B cell (primary cell): ENCODE measurements at regions not wholly inside any gene's neighbourhood (a gene's known extent, or its start where the extent isn't known, plus 50 kb on each side); places are given as distances from the start of the nearest gene placed in this dataset.

Experiments used
- ATAC-seq: fragments of 200-7000 bp; cut with Tn5 transposase; one replicate; pipeline ENCODE4 v1.10.0; 2021; ENCODE audit warnings: low read depth, mild to moderate bottlenecking, moderate number of reproducible peaks, moderate library complexity
- CTCF ChIA-PET: fragments of 350-600 bp; sonication (Branson Sonifier 250); formaldehyde crosslinking; loops from one replicate; lab custom pipeline; 2021; ENCODE audit warnings: antibody characterized with exemption, inconsistent platforms; lab: Charles Lee
- POLR2A ChIA-PET: fragments of 350-600 bp; sonication (Branson Sonifier 250); formaldehyde crosslinking; loops from one replicate; lab custom pipeline; 2021; ENCODE audit warnings: antibody characterized with exemption; lab: Charles Lee
- DNase-seq: peaks from one replicate; pipeline ENCODE4 v3.0.0; 2013
- H2AFZ ChIP-seq: 2 replicates; pipeline ENCODE4 v1.6.1; 2012; ENCODE audit warnings: mild to moderate bottlenecking, low read depth, low read length; ENCODE audit not compliant: insufficient read depth, poor library complexity, severe bottlenecking
- H3K27ac ChIP-seq, 2 donors: 1 replicate in 1 of 2; 2 replicates in 1 of 2; pipeline ENCODE4 v1.5.1; 2012 to 2013; ENCODE audit warnings: low read length in 2 of 2, mild to moderate bottlenecking in 2 of 2, moderate library complexity in 1 of 2
- H3K27me3 ChIP-seq, 4 experiments: fragments of 200-600 bp in 1 of 4; sonication (generic) in 1 of 4; replicated peaks in 1 of 4; 1 replicate in 2 of 4; 2 replicates in 2 of 4; pipeline versions ENCODE4 v1.6.1 to v1.7.0; 2013 to 2016; ENCODE audit warnings: low read length in 3 of 4, mild to moderate bottlenecking in 2 of 4, mixed read lengths in 1 of 4, moderate library complexity in 1 of 4; ENCODE audit not compliant: insufficient read depth in 4 of 4, control insufficient read depth in 3 of 4; ENCODE audit errors: control extremely low read depth in 1 of 4
- H3K36me3 ChIP-seq, 2 experiments: replicated peaks in 1 of 2; 1 replicate in 1 of 2; 2 replicates in 1 of 2; pipeline versions ENCODE4 v1.6.1 to v1.7.1; 2013; ENCODE audit warnings: low read length in 1 of 2; ENCODE audit not compliant: insufficient read depth in 2 of 2, control insufficient read depth in 1 of 2; ENCODE audit errors: control extremely low read depth in 1 of 2, extremely low read depth in 1 of 2
- H3K4me1 ChIP-seq, 2 donors: fragments of 200-600 bp in 1 of 2; sonication (generic) in 1 of 2; 1 replicate in 1 of 2; 2 replicates in 1 of 2; pipeline versions ENCODE4 v1.5.1 to v1.6.1; 2013 to 2017; ENCODE audit warnings: low read length in 2 of 2; ENCODE audit not compliant: control insufficient read depth in 2 of 2, insufficient read depth in 2 of 2
- H3K4me2 ChIP-seq: replicated peaks from 2 replicates; pipeline ENCODE3; 2012; ENCODE audit warnings: mild to moderate bottlenecking, low read depth, low read length; ENCODE audit not compliant: poor library complexity, severe bottlenecking
- H3K4me3 ChIP-seq, 5 experiments: fragments of 200-600 bp in 1 of 5; sonication (generic) in 1 of 5; 1 replicate in 3 of 5; 2 replicates in 2 of 5; pipeline versions ENCODE4 v1.5.1 to v1.7.0; 2011 to 2016; ENCODE audit warnings: low read length in 4 of 5, mild to moderate bottlenecking in 4 of 5, low read depth in 2 of 5, control low read depth in 1 of 5, moderate library complexity in 1 of 5; ENCODE audit not compliant: insufficient read depth in 1 of 5; ENCODE audit errors: control extremely low read depth in 1 of 5, extremely low read depth in 1 of 5
- H3K79me2 ChIP-seq: fragments of 200-600 bp; sonication (generic); one replicate; pipeline ENCODE4 v1.6.0; 2016; ENCODE audit warnings: low read length; ENCODE audit not compliant: control insufficient read depth, insufficient read depth
- H3K9ac ChIP-seq: fragments of 200-600 bp; sonication (generic); 2 replicates; pipeline ENCODE4 v1.6.1; 2017; ENCODE audit warnings: mild to moderate bottlenecking, low read length, moderate library complexity
- H3K9me3 ChIP-seq, 3 donors: one replicate each; pipeline versions ENCODE4 v1.6.1 to v1.7.1; 2013; ENCODE audit warnings: low read length in 2 of 3; ENCODE audit not compliant: control insufficient read depth in 2 of 3, insufficient read depth in 1 of 3; ENCODE audit errors: control extremely low read depth in 1 of 3
- H4K20me1 ChIP-seq: 2 replicates; pipeline ENCODE4 v1.6.0; 2012; ENCODE audit warnings: mild to moderate bottlenecking, low read length; ENCODE audit not compliant: insufficient read depth, control insufficient read depth, poor library complexity, severe bottlenecking
- H3K27ac Mint-ChIP-seq: one replicate; pipeline ENCODE4 v1.8.0; 2021; ENCODE audit warnings: mixed read lengths
- H3K27me3 Mint-ChIP-seq: one replicate; pipeline ENCODE4 v1.8.0; 2021; ENCODE audit warnings: mixed read lengths
- H3K4me1 Mint-ChIP-seq: one replicate; pipeline ENCODE4 v1.8.0; 2021; ENCODE audit warnings: mixed read lengths
- H3K4me3 Mint-ChIP-seq: one replicate; pipeline ENCODE4 v1.8.0; 2021; ENCODE audit warnings: mixed read lengths
- H3K9me3 Mint-ChIP-seq: one replicate; pipeline ENCODE4 v1.8.0; 2022; ENCODE audit warnings: mixed read lengths; ENCODE audit not compliant: insufficient read depth
- CTCF ChIP-seq: fragments of 200-600 bp; IDR thresholded peaks from one replicate; pipeline ENCODE4 v1.8.0; 2022; ENCODE audit warnings: antibody characterized with exemption, mild to moderate bottlenecking
- EZH2 ChIP-seq: IDR thresholded peaks from 2 replicates; pipeline ENCODE4 v1.6.1; 2012; ENCODE audit warnings: borderline replicate concordance, low read depth, mild to moderate bottlenecking, moderate library complexity, low read length; ENCODE audit not compliant: insufficient read depth, poor library complexity, severe bottlenecking
- WGBS: methylation state at CpG from one replicate; pipeline ENCODE4 v1.1.5; 2013; ENCODE audit warnings: missing lambda C conversion rate; ENCODE audit not compliant: insufficient coverage; 5-methylcytosine and 5-hydroxymethylcytosine counted together
- intact Hi-C: fragments of 100-400 bp; cut with micrococcal nuclease; formaldehyde crosslinking; loops from one replicate; pipeline ENCODE4 v1.10.0; 2022

DNA sequence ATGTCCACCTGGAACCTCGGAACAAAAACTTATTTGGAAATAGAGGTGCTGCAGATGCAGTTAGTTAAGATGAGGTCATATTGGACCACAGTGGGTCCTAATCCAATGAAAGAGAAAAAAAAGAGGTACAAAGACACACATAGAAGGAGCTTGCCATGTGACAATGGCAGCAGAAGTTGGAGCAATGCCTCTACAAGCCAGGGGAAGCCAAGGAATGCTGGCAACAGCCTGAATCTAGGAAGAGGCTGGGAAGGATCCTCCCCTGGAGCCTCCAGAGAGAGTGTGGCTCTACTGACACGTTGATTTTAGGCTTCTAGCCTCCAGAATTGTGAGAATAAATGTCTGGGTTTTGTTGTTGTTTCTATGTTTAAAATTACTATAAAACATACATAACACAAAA is 521.8 kb upstream of the CCDC196 start:
- ChIA-PET CTCF (interaction anchor here (0.7 to 1.6 kb wide), 3 partner anchors 32 to 801 kb away, joined by 3 to 6 read pairs (median 5); no protein-coding TSS in a partner anchor), POLR2A (no interaction called here)
- no peak for ATAC-seq
- no peak for DNase-seq
- peaks cover 48% of the 10 kb centered on the region for H3K27me3 Mint-ChIP-seq
- H3K9me3 Mint-ChIP-seq = no peaks in the 10 kb centered on the region
- Histone ChIP-seq H3K9ac (no peak overlapping the region), H3K4me3 (no peak overlapping the region), H3K27ac (no peak overlapping the region), H2AFZ (no peak overlapping the region), H4K20me1 (no peaks in the 10 kb centered on the region), H3K4me1 (no peaks in the 10 kb centered on the region), H3K9me3 (no peaks in the 10 kb centered on the region), H3K36me3 (no peaks in the 10 kb centered on the region), H3K79me2 (no peaks in the 10 kb centered on the region), H3K4me2 (no peak overlapping the region), H3K27me3 (peaks cover 0 to 26% (median 9%) of the 10 kb centered on the region in 4 experiments)
- H3K4me1 Mint-ChIP-seq = no peaks in the 10 kb centered on the region
- H3K4me3 Mint-ChIP-seq = no peak overlapping the region
- no peak for TF ChIP-seq EZH2
- TF ChIP-seq CTCF = no peak
- no CpG with 5 or more reads among the region's 2 CpGs for WGBS
- H3K27ac Mint-ChIP-seq = no peak overlapping the region
- intact Hi-C loops = no loop called here

DNA sequence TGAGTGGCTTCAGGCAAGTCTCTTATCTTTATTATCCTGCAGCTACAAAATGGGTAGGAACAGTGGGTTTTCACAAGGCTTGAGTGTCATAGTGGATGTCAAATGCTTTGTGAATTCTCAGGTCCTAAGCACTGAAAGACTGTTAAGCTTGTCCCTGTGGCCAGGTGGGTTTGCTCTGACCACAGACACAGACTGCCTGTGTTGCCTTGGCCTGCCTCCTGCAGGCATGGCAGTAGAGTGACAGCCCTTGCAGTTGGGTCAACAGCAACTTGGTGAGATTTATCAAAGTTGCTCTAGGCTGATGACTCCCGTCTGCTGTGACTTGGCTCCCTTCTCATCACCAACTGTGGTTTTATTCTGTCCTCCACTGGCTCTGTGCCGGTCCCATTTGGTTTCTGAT is 520.0 kb upstream of the CCDC196 start:
- no peak overlapping the region for H3K4me3 Mint-ChIP-seq
- H3K4me1 Mint-ChIP-seq = no peaks in the 10 kb centered on the region
- no peaks in the 10 kb centered on the region for H3K36me3 ChIP-seq
- H3K27ac Mint-ChIP-seq = no peak overlapping the region
- no peak overlapping the region for H2AFZ ChIP-seq
- no peak overlapping the region for H3K9ac ChIP-seq
- H4K20me1 ChIP-seq = no peaks in the 10 kb centered on the region
- no peak for ATAC-seq
- DNase-seq = no peak
- H3K4me1 ChIP-seq = no peaks in the 10 kb centered on the region
- no peaks in the 10 kb centered on the region for H3K79me2 ChIP-seq
- no peaks in the 10 kb centered on the region for H3K9me3 Mint-ChIP-seq
- intact Hi-C loops = no loop called here
- H3K4me3 ChIP-seq = no peak overlapping the region
- H3K27me3 ChIP-seq = peaks cover 0 to 13% (median 1%) of the 10 kb centered on the region in 4 experiments
- no peak overlapping the region for H3K4me2 ChIP-seq
- H3K9me3 ChIP-seq = no peaks in the 10 kb centered on the region
- TF ChIP-seq CTCF = no peak
- TF ChIP-seq EZH2 = no peak
- peaks cover 38% of the 10 kb centered on the region for H3K27me3 Mint-ChIP-seq
- ChIA-PET POLR2A (no interaction called here), CTCF (interaction anchor here (1.0 to 1.7 kb wide), 3 partner anchors 9 to 801 kb away, joined by 3 to 6 read pairs (median 5); no protein-coding TSS in a partner anchor)
- WGBS = 79% methylated on average over 2 of the region's 2 CpGs
- no peak overlapping the region for H3K27ac ChIP-seq
